ENCODE measurements at regions not wholly inside any gene's neighbourhood (a gene's known extent, or its start where the extent isn't known, plus 50 kb on each side); places are given as distances from the start of the nearest gene placed in this dataset.

- TF ChIP-seq CTCF (IDR thresholded peaks at IDR 0.05), result no peak
- Histone ChIP-seq H3K4me2 (ENCODE audit: low read length) (no peak overlapping the region), H3K4me3 (ENCODE audit: low read depth, low read length) (no peak overlapping the region), H3K36me3 (ENCODE audit: control insufficient read depth, insufficient read depth, low read length) (no peaks in the 10 kb centered on the region), H3K9me3 (ENCODE audit: control insufficient read depth, low read length) (no peaks in the 10 kb centered on the region), H3K79me2 (no peaks in the 10 kb centered on the region), H3K9ac (no peak overlapping the region), H3K27me3 (ENCODE audit: control insufficient read depth, insufficient read depth, low read length) (no peaks in the 10 kb centered on the region), H2AFZ (no peak overlapping the region), H3K27ac (no peak overlapping the region), H3K4me1 (no peaks in the 10 kb centered on the region)
Measured at GRCh38 chr4:141530627-141531026, 105.8 kb upstream of the IL15 start.

GRCh38 chr4:141534985-141535384, 101.4 kb upstream of the IL15 start:
- H2AFZ ChIP-seq, result no peak overlapping the region
- H3K27ac ChIP-seq, result no peak overlapping the region
- no peaks in the 10 kb centered on the region for H3K27me3 ChIP-seq (ENCODE audit: control insufficient read depth, insufficient read depth, low read length)
- H3K9ac ChIP-seq, result no peak overlapping the region
- H3K36me3 ChIP-seq (ENCODE audit: control insufficient read depth, insufficient read depth, low read length), result no peaks in the 10 kb centered on the region
- H3K4me1 ChIP-seq, result no peaks in the 10 kb centered on the region
- H3K4me3 ChIP-seq (ENCODE audit: low read depth, low read length), result no peak overlapping the region
- H3K9me3 ChIP-seq (ENCODE audit: control insufficient read depth, low read length), result no peaks in the 10 kb centered on the region
- no peak for TF ChIP-seq CTCF (IDR thresholded peaks at IDR 0.05)
- no peak overlapping the region for H3K4me2 ChIP-seq (ENCODE audit: low read length)
- no peaks in the 10 kb centered on the region for H3K79me2 ChIP-seq

DNA sequence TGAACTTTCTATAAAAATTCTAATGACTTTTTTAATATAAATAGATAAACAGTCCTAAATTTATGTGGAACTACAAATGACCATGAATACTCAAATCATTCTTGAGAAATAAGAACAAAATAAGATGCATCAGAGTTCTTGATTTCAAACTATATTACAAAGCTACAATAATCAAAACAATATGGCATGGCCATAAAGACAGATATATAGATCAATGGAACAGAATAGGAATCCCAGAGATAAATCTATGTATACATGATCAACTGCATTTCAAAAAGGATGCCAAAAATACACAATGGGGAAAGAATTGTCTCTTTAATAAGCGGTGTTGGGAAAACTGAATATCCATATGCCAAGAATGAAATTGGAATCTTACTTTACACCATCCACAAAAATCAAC, 98.4 kb upstream of the IL15 start:
- Histone ChIP-seq H3K79me2 (no peaks in the 10 kb centered on the region), H3K27ac (no peak overlapping the region), H3K9me3 (ENCODE audit: control insufficient read depth, low read length) (no peaks in the 10 kb centered on the region), H2AFZ (no peak overlapping the region), H3K27me3 (ENCODE audit: control insufficient read depth, insufficient read depth, low read length) (no peaks in the 10 kb centered on the region), H3K36me3 (ENCODE audit: control insufficient read depth, insufficient read depth, low read length) (no peaks in the 10 kb centered on the region), H3K4me1 (no peaks in the 10 kb centered on the region), H3K4me2 (ENCODE audit: low read length) (no peak overlapping the region), H3K9ac (no peak overlapping the region), H3K4me3 (ENCODE audit: low read depth, low read length) (no peak overlapping the region)
- no peak for TF ChIP-seq CTCF (IDR thresholded peaks at IDR 0.05)

- Histone ChIP-seq H3K9me3 (ENCODE audit: control insufficient read depth, low read length) (no peaks in the 10 kb centered on the region), H3K4me1 (no peaks in the 10 kb centered on the region), H3K4me2 (ENCODE audit: low read length) (no peak overlapping the region), H3K36me3 (ENCODE audit: control insufficient read depth, insufficient read depth, low read length) (no peaks in the 10 kb centered on the region), H2AFZ (no peak overlapping the region), H3K9ac (no peak overlapping the region), H3K4me3 (ENCODE audit: low read depth, low read length) (no peak overlapping the region), H3K27me3 (ENCODE audit: control insufficient read depth, insufficient read depth, low read length) (no peaks in the 10 kb centered on the region), H3K27ac (no peak overlapping the region), H3K79me2 (no peaks in the 10 kb centered on the region)
- TF ChIP-seq CTCF (IDR thresholded peaks at IDR 0.05), result no peak
Measured at GRCh38 chr4:141540643-141541042, 95.7 kb upstream of the IL15 start.

DNA sequence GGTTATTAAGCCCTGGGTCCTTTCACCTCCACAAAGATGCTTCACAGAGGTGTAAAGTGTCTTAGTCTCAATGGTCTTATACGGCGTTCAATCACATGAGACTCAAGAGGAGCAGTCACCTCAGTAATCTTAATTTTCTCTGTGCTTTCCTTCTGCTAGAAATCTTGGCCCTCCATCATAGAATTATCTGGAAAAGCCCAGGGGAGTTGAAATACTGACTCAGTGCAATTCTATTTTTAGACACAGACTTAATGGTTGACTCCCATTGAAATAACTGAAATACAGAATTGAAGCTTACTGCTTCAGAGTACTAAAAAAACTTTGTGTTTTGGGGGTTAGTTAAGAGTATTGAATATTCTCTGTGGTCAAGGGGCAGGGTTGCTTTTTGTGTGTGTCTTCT, 94.5 kb upstream of the IL15 start:
- H3K36me3 ChIP-seq (ENCODE audit: control insufficient read depth, insufficient read depth, low read length), result no peaks in the 10 kb centered on the region
- no peaks in the 10 kb centered on the region for H3K79me2 ChIP-seq
- H3K4me1 ChIP-seq, result no peaks in the 10 kb centered on the region
- no peak overlapping the region for H2AFZ ChIP-seq
- H3K4me3 ChIP-seq (ENCODE audit: low read depth, low read length), result no peak overlapping the region
- no peaks in the 10 kb centered on the region for H3K27me3 ChIP-seq (ENCODE audit: control insufficient read depth, insufficient read depth, low read length)
- H3K9me3 ChIP-seq (ENCODE audit: control insufficient read depth, low read length), result no peaks in the 10 kb centered on the region
- no peak overlapping the region for H3K27ac ChIP-seq
- no peak overlapping the region for H3K4me2 ChIP-seq (ENCODE audit: low read length)
- no peak for TF ChIP-seq CTCF (IDR thresholded peaks at IDR 0.05)
- no peak overlapping the region for H3K9ac ChIP-seq

Data from parathyroid adenoma (tissue), 2 donors.